MCF 10A (cell line): ENCODE measurements at regions not wholly inside any gene's neighbourhood (a gene's known extent, or its start where the extent isn't known, plus 50 kb on each side); places are given as distances from the start of the nearest gene placed in this dataset.
A peak's percentile ranks its signal among the peaks of the same experiment; 100 is the strongest.

Source experiments
- BruUV-seq: library from RNA; stranded (reverse); fragments of 400-500 nt; replicated peaks from 2 replicates; lab custom pipeline; 2021; lab: Mats Ljungman, UMichigan
- CTCF ChIA-PET: fragments of 300-600 bp; sonication (Branson Sonifier 250); formaldehyde crosslinking; extraction: SDS; loops from one replicate; lab custom pipeline; 2021; ENCODE audit warnings: antibody characterized with exemption, inconsistent platforms; lab: Yijun Ruan, JAX
- POLR2A ChIA-PET: fragments of 300-600, 350-650 bp; sonication (Branson Sonifier 250); formaldehyde crosslinking; extraction: SDS; loops from one replicate; lab custom pipeline; 2020; ENCODE audit warnings: antibody characterized with exemption, inconsistent platforms; lab: Yijun Ruan, JAX
- DNase-seq: peaks from one replicate; pipeline ENCODE4 v3.0.0-alpha.2; 2018; ENCODE audit not compliant: unreplicated experiment
- H3K27ac Mint-ChIP-seq: one replicate; pipeline ENCODE4 v1.8.0; 2022; ENCODE audit warnings: mild to moderate bottlenecking, low read depth, mixed read lengths; ENCODE audit not compliant: unreplicated experiment
- H3K27me3 Mint-ChIP-seq: one replicate; pipeline ENCODE4 v1.8.0; 2022; ENCODE audit warnings: mixed read lengths; ENCODE audit not compliant: insufficient read depth, unreplicated experiment
- H3K36me3 Mint-ChIP-seq: one replicate; pipeline ENCODE4 v1.8.0; 2022; ENCODE audit warnings: mild to moderate bottlenecking, moderate library complexity, mixed read lengths; ENCODE audit not compliant: insufficient read depth, unreplicated experiment
- H3K4me1 Mint-ChIP-seq: one replicate; pipeline ENCODE4 v1.8.0; 2022; ENCODE audit warnings: mixed read lengths; ENCODE audit not compliant: insufficient read depth, unreplicated experiment
- H3K4me3 Mint-ChIP-seq: one replicate; pipeline ENCODE4 v1.8.0; 2022; ENCODE audit warnings: mild to moderate bottlenecking, moderate library complexity, mixed read lengths; ENCODE audit not compliant: unreplicated experiment
- H3K9me3 Mint-ChIP-seq: one replicate; pipeline ENCODE4 v1.8.0; 2022; ENCODE audit warnings: mixed read lengths; ENCODE audit not compliant: unreplicated experiment
- CTCF ChIP-seq: fragments of 200-600 bp; IDR thresholded peaks from one replicate; pipeline ENCODE4 v1.8.0; 2022; ENCODE audit warnings: antibody characterized with exemption, mild to moderate bottlenecking; ENCODE audit not compliant: unreplicated experiment
- intact Hi-C: fragments of 100-400 bp; cut with micrococcal nuclease; formaldehyde crosslinking; loops from 2 replicates; pipeline ENCODE4 v1.14.1; 2022

GRCh38 chr17:5786510-5786875, 202.2 kb upstream of the NLRP1 start:
- Mint-ChIP-seq H3K27ac (no peak overlapping the region), H3K4me1 (peaks cover 13% of the 10 kb centered on the region), H3K27me3 (no peaks in the 10 kb centered on the region), H3K36me3 (no peaks in the 10 kb centered on the region), H3K4me3 (no peak overlapping the region), H3K9me3 (peaks cover 8% of the 10 kb centered on the region)
- CTCF ChIA-PET = interaction anchor here (0.6 to 0.7 kb wide), 2 partner anchors 10 to 368 kb away, joined by 3 to 8 read pairs; no protein-coding TSS in a partner anchor
- TF ChIP-seq CTCF = no peak
- no TSS peak for BruUV-seq
- intact Hi-C loops = no loop called here
- no peak for DNase-seq
- POLR2A ChIA-PET = no interaction called here

- no peak overlapping the region for H3K27ac Mint-ChIP-seq
- H3K9me3 Mint-ChIP-seq = peaks cover 6% of the 10 kb centered on the region
- peaks cover 13% of the 10 kb centered on the region for H3K4me1 Mint-ChIP-seq
- no peaks in the 10 kb centered on the region for H3K36me3 Mint-ChIP-seq
- peak; percentile 32 for DNase-seq
- no peak overlapping the region for H3K4me3 Mint-ChIP-seq
- CTCF ChIA-PET = no interaction called here
- intact Hi-C loops = no loop called here
- no peak for TF ChIP-seq CTCF
- no peaks in the 10 kb centered on the region for H3K27me3 Mint-ChIP-seq
- POLR2A ChIA-PET = no interaction called here
- BruUV-seq = no TSS peak
These were observed 204.1 kb upstream of the NLRP1 start for GRCh38 chr17:5788266-5788900.

- Mint-ChIP-seq H3K27me3 (no peaks in the 10 kb centered on the region), H3K36me3 (no peaks in the 10 kb centered on the region), H3K9me3 (no peaks in the 10 kb centered on the region), H3K27ac (no peak overlapping the region), H3K4me3 (no peak overlapping the region), H3K4me1 (peaks cover 13% of the 10 kb centered on the region)
- DNase-seq = no peak
- intact Hi-C loops = no loop called here
- no peak for TF ChIP-seq CTCF
- no TSS peak for BruUV-seq
- CTCF ChIA-PET = no interaction called here
- POLR2A ChIA-PET = no interaction called here
These were observed 205.2 kb upstream of the NLRP1 start for GRCh38 chr17:5789528-5789927.

- Mint-ChIP-seq H3K4me1 (no peaks in the 10 kb centered on the region), H3K9me3 (no peaks in the 10 kb centered on the region), H3K4me3 (no peak overlapping the region), H3K36me3 (no peaks in the 10 kb centered on the region), H3K27me3 (peaks cover 14% of the 10 kb centered on the region), H3K27ac (no peak overlapping the region)
- POLR2A ChIA-PET = interaction anchor here (1.0 kb wide), 1 partner anchor 17 kb away, joined by 4 read pairs; no protein-coding TSS in a partner anchor
- intact Hi-C loops = loop anchor here (5.0 kb wide), 1 partner anchor 484 kb away; no protein-coding TSS in a partner anchor
- no peak for DNase-seq
- no TSS peak for BruUV-seq
- CTCF ChIA-PET = interaction anchor here (0.6 to 0.7 kb wide), 2 partner anchors 9 to 242 kb away, joined by 3 to 4 read pairs; no protein-coding TSS in a partner anchor
- TF ChIP-seq CTCF = peak; percentile 18
These were observed 208.8 kb upstream of the NLRP1 start for GRCh38 chr17:5793157-5793556.
